ENCODE measurements at regions not wholly inside any gene's neighbourhood (a gene's known extent, or its start where the extent isn't known, plus 50 kb on each side); places are given as distances from the start of the nearest gene placed in this dataset.

DNA sequence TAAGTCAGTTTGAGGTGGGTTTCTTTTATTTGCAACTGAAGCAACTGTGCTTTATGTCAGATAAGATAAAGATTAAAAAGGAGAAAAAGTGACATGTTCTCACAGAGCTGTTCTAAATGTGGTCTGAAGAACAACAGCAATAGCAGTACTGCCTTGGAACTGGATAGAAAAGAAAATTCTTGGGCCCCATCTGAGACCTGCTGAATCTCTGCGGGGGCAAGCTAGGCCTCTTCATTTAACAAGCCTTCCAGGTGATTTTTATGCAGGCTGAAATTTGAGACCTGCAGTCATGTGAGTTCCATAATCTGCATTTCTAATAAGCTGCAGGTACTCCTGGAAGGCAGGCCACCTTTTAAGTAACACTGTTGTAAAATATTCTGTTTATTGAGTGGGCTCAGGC lies 91.4 kb upstream of the CTSC start:
- no peak for DNase-seq
- H3K4me3 Mint-ChIP-seq, result no peak overlapping the region
- TF ChIP-seq, protein P1, sequence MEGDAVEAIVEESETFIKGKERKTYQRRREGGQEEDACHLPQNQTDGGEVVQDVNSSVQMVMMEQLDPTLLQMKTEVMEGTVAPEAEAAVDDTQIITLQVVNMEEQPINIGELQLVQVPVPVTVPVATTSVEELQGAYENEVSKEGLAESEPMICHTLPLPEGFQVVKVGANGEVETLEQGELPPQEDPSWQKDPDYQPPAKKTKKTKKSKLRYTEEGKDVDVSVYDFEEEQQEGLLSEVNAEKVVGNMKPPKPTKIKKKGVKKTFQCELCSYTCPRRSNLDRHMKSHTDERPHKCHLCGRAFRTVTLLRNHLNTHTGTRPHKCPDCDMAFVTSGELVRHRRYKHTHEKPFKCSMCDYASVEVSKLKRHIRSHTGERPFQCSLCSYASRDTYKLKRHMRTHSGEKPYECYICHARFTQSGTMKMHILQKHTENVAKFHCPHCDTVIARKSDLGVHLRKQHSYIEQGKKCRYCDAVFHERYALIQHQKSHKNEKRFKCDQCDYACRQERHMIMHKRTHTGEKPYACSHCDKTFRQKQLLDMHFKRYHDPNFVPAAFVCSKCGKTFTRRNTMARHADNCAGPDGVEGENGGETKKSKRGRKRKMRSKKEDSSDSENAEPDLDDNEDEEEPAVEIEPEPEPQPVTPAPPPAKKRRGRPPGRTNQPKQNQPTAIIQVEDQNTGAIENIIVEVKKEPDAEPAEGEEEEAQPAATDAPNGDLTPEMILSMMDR (IDR thresholded peaks at IDR 0.05), result no peak
- H3K27ac Mint-ChIP-seq, result no peak overlapping the region
- Histone ChIP-seq H3K27ac (ENCODE audit: low read depth in 1 of 2, low read length in 2 of 2) (no peak overlapping the region), H2AFZ (ENCODE audit: insufficient read depth, low read depth, low read length, poor library complexity, severe bottlenecking) (no peak overlapping the region), H3K79me2 (ENCODE audit: insufficient read depth, low read length) (no peaks in the 10 kb centered on the region), H3K9ac (ENCODE audit: insufficient read depth, low read length, poor library complexity, severe bottlenecking) (no peak overlapping the region), H3K27me3 (ENCODE audit: control insufficient read depth in 2 of 2, insufficient read depth in 2 of 2, low read length in 2 of 2) (no peaks in the 10 kb centered on the region), H3K4me1 (ENCODE audit: control insufficient read depth in 1 of 2, insufficient read depth in 2 of 2, low read length in 2 of 2) (peaks cover 0 to 3% of the 10 kb centered on the region in 2 donors), H3K9me3 (replicated peaks in 1 of 2; ENCODE audit: control insufficient read depth in 1 of 2, insufficient read depth in 1 of 2, low read length in 2 of 2) (no peaks in the 10 kb centered on the region), H4K20me1 (ENCODE audit: insufficient read depth, low read length) (no peaks in the 10 kb centered on the region), H3K36me3 (replicated peaks in 1 of 2; ENCODE audit: control insufficient read depth in 1 of 2, insufficient read depth in 2 of 2, low read length in 2 of 2) (no peaks in the 10 kb centered on the region), H3K4me3 (replicated peaks in 1 of 3; ENCODE audit: low read depth in 2 of 3, low read length in 3 of 3) (no peak overlapping the region), H3K4me2 (replicated peaks; ENCODE audit: extremely low read depth, low read length, poor library complexity, severe bottlenecking) (no peak overlapping the region)
- 100% methylated on average over 1 of the region's 1 CpG for WGBS (ENCODE audit: insufficient coverage)
- peaks cover 8% of the 10 kb centered on the region for H3K4me1 Mint-ChIP-seq
- no peaks in the 10 kb centered on the region for H3K36me3 Mint-ChIP-seq
- intact Hi-C loops (cut with micrococcal nuclease), result no loop called here
- H3K9me3 Mint-ChIP-seq, result no peaks in the 10 kb centered on the region
- no peaks in the 10 kb centered on the region for H3K27me3 Mint-ChIP-seq (ENCODE audit: low read depth in 3 of 3)

DNA sequence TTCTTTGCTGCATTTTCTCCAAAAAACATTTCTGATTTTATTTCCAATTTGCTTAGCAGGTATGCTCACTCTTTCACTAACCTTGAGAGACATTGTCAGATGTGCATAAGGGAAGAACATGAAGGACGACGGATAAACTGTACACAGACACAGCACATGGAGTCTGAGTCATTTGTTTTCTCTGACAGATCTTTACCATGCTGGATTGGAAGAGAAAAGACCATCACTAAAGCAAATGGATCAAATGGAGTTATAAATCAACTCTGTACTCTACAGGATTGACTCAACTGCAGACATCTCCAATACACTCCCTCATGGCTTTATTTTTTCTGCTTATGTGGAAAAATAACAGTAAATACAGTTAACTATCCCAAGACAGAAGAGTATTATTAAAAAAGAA lies 90.2 kb upstream of the CTSC start:
- Histone ChIP-seq H3K9ac (ENCODE audit: insufficient read depth, low read length, poor library complexity, severe bottlenecking) (no peak overlapping the region), H3K9me3 (replicated peaks in 1 of 2; ENCODE audit: control insufficient read depth in 1 of 2, insufficient read depth in 1 of 2, low read length in 2 of 2) (no peaks in the 10 kb centered on the region), H3K27ac (ENCODE audit: low read depth in 1 of 2, low read length in 2 of 2) (no peak overlapping the region), H3K4me3 (replicated peaks in 1 of 3; ENCODE audit: low read depth in 2 of 3, low read length in 3 of 3) (no peak overlapping the region), H3K36me3 (replicated peaks in 1 of 2; ENCODE audit: control insufficient read depth in 1 of 2, insufficient read depth in 2 of 2, low read length in 2 of 2) (no peaks in the 10 kb centered on the region), H3K79me2 (ENCODE audit: insufficient read depth, low read length) (no peaks in the 10 kb centered on the region), H3K27me3 (ENCODE audit: control insufficient read depth in 2 of 2, insufficient read depth in 2 of 2, low read length in 2 of 2) (no peaks in the 10 kb centered on the region), H3K4me1 (ENCODE audit: control insufficient read depth in 1 of 2, insufficient read depth in 2 of 2, low read length in 2 of 2) (peaks cover 0 to 3% of the 10 kb centered on the region in 2 donors), H3K4me2 (replicated peaks; ENCODE audit: extremely low read depth, low read length, poor library complexity, severe bottlenecking) (no peak overlapping the region), H4K20me1 (ENCODE audit: insufficient read depth, low read length) (no peaks in the 10 kb centered on the region), H2AFZ (ENCODE audit: insufficient read depth, low read depth, low read length, poor library complexity, severe bottlenecking) (no peak overlapping the region)
- Mint-ChIP-seq H3K9me3 (no peaks in the 10 kb centered on the region), H3K27me3 (ENCODE audit: low read depth in 3 of 3) (no peaks in the 10 kb centered on the region), H3K4me1 (peaks cover 8% of the 10 kb centered on the region), H3K36me3 (no peaks in the 10 kb centered on the region), H3K27ac (no peak overlapping the region), H3K4me3 (no peak overlapping the region)
- intact Hi-C loops (cut with micrococcal nuclease), result no loop called here
- TF ChIP-seq, protein P1 (IDR thresholded peaks at IDR 0.05), result no peak
- no peak for DNase-seq
- no CpG with 5 or more reads among the region's 2 CpGs for WGBS (ENCODE audit: insufficient coverage)
